ENCODE measurements at regions not wholly inside any gene's neighbourhood (a gene's known extent, or its start where the extent isn't known, plus 50 kb on each side); places are given as distances from the start of the nearest gene placed in this dataset.
"Not testable (repeated sequence)": the region's sequence is repeated elsewhere in the genome, so short reads cannot be mapped to it uniquely, and the experiment has no call there.

DNA sequence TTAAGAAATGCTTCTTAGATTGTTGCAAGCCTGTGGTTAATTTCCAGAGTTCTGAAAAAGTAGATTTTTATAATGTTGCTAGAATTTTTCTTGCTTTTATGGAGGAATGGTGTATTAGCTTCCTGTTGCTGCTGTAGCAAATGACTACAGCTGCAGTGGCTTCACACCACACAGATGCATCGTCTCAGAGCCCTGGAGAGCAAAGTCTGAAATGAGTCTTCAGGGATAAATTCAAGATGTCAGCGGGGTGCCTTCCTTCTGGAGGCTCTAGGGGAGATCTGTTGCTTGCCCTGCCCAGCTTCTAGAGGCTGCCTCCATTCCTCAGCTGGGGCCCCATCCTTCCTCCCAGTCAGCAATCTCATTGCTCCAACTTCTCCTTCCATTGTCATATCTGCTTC is 187.8 kb downstream of the ZNF516 start:
- Mint-ChIP-seq H3K36me3 (ENCODE audit: low read depth) (no peaks in the 10 kb centered on the region), H3K27ac (no peak overlapping the region), H3K4me3 (no peak overlapping the region), H3K4me1 (ENCODE audit: low read depth) (no peaks in the 10 kb centered on the region), H3K9me3 (no peaks in the 10 kb centered on the region), H3K27me3 (peaks cover 2% of the 10 kb centered on the region)
- intact Hi-C loops (cut with micrococcal nuclease): no loop called here

- intact Hi-C loops (cut with micrococcal nuclease): no loop called here
- H3K27me3 Mint-ChIP-seq: peaks cover 2% of the 10 kb centered on the region
- no peak overlapping the region for H3K4me3 Mint-ChIP-seq
- H3K27ac Mint-ChIP-seq: no peak overlapping the region
- H3K9me3 Mint-ChIP-seq: no peaks in the 10 kb centered on the region
- H3K36me3 Mint-ChIP-seq (ENCODE audit: low read depth): no peaks in the 10 kb centered on the region
- no peaks in the 10 kb centered on the region for H3K4me1 Mint-ChIP-seq (ENCODE audit: low read depth)
Observed at GRCh38 chr18:76306685-76307292, 188.3 kb downstream of the ZNF516 start.

- H3K27me3 Mint-ChIP-seq: no peaks in the 10 kb centered on the region
- intact Hi-C loops (cut with micrococcal nuclease): no loop called here
- no peak overlapping the region for H3K4me3 Mint-ChIP-seq
- no peak overlapping the region for H3K27ac Mint-ChIP-seq
- H3K36me3 Mint-ChIP-seq (ENCODE audit: low read depth): no peaks in the 10 kb centered on the region
- H3K4me1 Mint-ChIP-seq (ENCODE audit: low read depth): no peaks in the 10 kb centered on the region
- H3K9me3 Mint-ChIP-seq: peaks cover 14% of the 10 kb centered on the region
Observed at GRCh38 chr18:76285866-76286265, 209.2 kb downstream of the ZNF516 start.

DNA sequence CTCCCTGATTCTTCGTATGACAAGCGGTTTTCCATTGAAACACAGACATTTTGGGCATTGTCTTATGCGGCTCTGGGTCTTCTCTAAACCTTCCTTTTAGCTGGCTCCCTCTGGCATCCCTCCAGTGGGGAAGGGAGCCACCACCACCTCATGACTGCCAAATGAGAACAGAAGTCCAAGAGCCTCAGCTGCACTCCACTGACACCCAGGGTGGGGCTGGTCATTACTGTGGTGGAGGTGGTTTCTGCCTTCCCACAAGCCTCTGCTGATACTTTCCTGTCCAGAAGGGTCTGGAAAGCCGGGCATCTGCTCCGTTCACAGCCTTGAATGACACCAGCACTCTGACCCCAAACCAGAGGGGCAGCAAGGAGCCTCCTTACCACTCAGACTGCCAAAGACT is 213.5 kb downstream of the ZNF516 start:
- Mint-ChIP-seq H3K27me3 (peaks cover 3% of the 10 kb centered on the region), H3K9me3 (peaks cover 14% of the 10 kb centered on the region), H3K36me3 (ENCODE audit: low read depth) (no peaks in the 10 kb centered on the region), H3K27ac (no peak overlapping the region), H3K4me3 (no peak overlapping the region), H3K4me1 (ENCODE audit: low read depth) (no peaks in the 10 kb centered on the region)
- intact Hi-C loops (cut with micrococcal nuclease): no loop called here

DNA sequence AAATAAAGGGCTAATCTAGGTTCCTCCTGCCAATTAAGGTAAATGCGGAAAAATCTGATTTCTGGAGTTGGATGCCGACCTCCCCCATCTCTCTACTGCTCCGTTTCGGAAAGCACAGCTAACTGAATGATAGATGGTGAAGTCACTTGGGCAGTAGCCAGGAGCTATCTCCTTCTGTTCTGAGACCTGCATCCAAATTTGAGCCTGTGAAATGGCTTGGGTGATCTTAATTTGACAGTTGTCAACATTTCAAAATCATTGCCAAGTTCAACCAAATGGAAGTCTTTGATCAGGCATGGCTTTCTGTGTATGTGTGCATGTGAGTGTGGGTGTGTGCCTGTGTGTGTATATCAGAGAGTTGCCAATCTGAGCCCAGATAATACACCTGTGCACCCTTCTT is 217.2 kb downstream of the ZNF516 start:
- intact Hi-C loops (cut with micrococcal nuclease): no loop called here

DNA sequence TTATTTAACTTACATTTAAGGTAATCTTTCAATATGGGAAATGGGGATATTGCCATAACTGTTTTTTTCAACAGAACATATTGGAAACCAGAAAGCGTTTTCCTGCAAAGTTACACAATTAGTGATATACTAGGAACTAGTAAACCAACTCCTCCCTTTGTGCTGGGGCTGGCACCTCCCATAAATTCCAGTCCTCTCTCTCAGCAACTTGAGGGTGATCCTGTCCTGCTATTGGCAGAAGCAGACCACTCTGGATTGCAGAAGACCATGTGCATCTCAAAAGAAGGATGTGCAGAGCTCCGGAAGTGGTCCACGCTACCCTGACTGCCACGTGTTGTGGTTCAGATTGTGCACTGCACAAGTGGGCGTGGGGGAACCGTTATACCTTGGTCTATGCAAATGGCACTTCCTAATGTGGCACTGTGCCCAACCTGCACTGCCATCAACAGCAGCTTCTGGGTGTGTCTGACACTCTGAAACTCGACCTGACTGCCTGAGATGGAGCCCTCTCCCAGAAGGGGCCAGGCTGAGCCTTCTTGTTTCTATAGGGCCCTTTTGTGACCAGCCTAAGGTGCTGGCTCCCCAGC is 219.2 kb downstream of the ZNF516 start:
- no peak overlapping the region for H3K4me3 Mint-ChIP-seq
- H3K27me3 Mint-ChIP-seq: peaks cover 10% of the 10 kb centered on the region
- peaks cover under 1% of the 10 kb centered on the region for H3K9me3 Mint-ChIP-seq
- no peaks in the 10 kb centered on the region for H3K36me3 Mint-ChIP-seq (ENCODE audit: low read depth)
- intact Hi-C loops (cut with micrococcal nuclease): no loop called here
- no peak overlapping the region for H3K27ac Mint-ChIP-seq
- H3K4me1 Mint-ChIP-seq (ENCODE audit: low read depth): no peaks in the 10 kb centered on the region

More for the DNA sequence above, 217.2 kb downstream of the ZNF516 start:
- Mint-ChIP-seq H3K27ac (no peak overlapping the region), H3K27me3 (peaks cover 10% of the 10 kb centered on the region), H3K4me3 (no peak overlapping the region), H3K36me3 (ENCODE audit: low read depth) (no peaks in the 10 kb centered on the region), H3K9me3 (peaks cover 14% of the 10 kb centered on the region), H3K4me1 (ENCODE audit: low read depth) (no peaks in the 10 kb centered on the region)

- intact Hi-C loops (cut with micrococcal nuclease): no loop called here
- no peaks in the 10 kb centered on the region for H3K4me1 Mint-ChIP-seq (ENCODE audit: low read depth)
- H3K27me3 Mint-ChIP-seq: peaks cover 10% of the 10 kb centered on the region
- H3K36me3 Mint-ChIP-seq (ENCODE audit: low read depth): no peaks in the 10 kb centered on the region
- no peak overlapping the region for H3K4me3 Mint-ChIP-seq
- H3K27ac Mint-ChIP-seq: no peak overlapping the region
- no peaks in the 10 kb centered on the region for H3K9me3 Mint-ChIP-seq
Observed at GRCh38 chr18:76274468-76275289, 220.4 kb downstream of the ZNF516 start.

- Mint-ChIP-seq H3K36me3 (ENCODE audit: low read depth) (no peaks in the 10 kb centered on the region), H3K9me3 (no peaks in the 10 kb centered on the region), H3K27me3 (peaks cover 10% of the 10 kb centered on the region), H3K27ac (no peak overlapping the region), H3K4me1 (ENCODE audit: low read depth) (no peaks in the 10 kb centered on the region), H3K4me3 (no peak overlapping the region)
- intact Hi-C loops (cut with micrococcal nuclease): no loop called here
Observed at GRCh38 chr18:76273956-76274355, 221.1 kb downstream of the ZNF516 start.

- Mint-ChIP-seq H3K9me3 (no peaks in the 10 kb centered on the region), H3K4me1 (ENCODE audit: low read depth) (no peaks in the 10 kb centered on the region), H3K27ac (no peak overlapping the region), H3K36me3 (ENCODE audit: low read depth) (no peaks in the 10 kb centered on the region), H3K27me3 (peaks cover 10% of the 10 kb centered on the region), H3K4me3 (no peak overlapping the region)
- intact Hi-C loops (cut with micrococcal nuclease): no loop called here
Observed at GRCh38 chr18:76273036-76273545, 222.0 kb downstream of the ZNF516 start.

DNA sequence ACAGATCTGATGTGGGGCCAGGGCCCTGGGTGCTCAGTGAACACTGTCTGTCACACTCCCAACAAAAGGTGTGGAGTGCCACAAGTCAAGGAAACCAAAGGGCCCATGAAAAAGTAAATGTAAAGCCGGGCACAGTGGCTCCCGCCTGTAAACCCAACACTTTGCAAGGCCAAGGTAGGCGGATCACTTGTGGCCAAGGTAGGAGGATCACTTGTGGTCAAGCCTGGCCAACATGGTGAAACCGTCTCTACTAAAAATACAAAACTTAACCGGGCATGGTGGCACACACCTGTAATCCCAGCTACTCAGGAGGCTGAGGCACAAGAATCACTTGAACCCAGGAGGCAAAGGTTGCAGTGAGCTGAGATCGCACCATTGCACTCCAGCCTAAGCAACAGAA is 227.6 kb downstream of the ZNF516 start:
- H3K27me3 Mint-ChIP-seq; intact Hi-C loops (cut with micrococcal nuclease); H3K4me1 Mint-ChIP-seq (ENCODE audit: low read depth); H3K4me3 Mint-ChIP-seq; H3K36me3 Mint-ChIP-seq (ENCODE audit: low read depth); H3K9me3 Mint-ChIP-seq; H3K27ac Mint-ChIP-seq: not testable (repeated sequence)

DNA sequence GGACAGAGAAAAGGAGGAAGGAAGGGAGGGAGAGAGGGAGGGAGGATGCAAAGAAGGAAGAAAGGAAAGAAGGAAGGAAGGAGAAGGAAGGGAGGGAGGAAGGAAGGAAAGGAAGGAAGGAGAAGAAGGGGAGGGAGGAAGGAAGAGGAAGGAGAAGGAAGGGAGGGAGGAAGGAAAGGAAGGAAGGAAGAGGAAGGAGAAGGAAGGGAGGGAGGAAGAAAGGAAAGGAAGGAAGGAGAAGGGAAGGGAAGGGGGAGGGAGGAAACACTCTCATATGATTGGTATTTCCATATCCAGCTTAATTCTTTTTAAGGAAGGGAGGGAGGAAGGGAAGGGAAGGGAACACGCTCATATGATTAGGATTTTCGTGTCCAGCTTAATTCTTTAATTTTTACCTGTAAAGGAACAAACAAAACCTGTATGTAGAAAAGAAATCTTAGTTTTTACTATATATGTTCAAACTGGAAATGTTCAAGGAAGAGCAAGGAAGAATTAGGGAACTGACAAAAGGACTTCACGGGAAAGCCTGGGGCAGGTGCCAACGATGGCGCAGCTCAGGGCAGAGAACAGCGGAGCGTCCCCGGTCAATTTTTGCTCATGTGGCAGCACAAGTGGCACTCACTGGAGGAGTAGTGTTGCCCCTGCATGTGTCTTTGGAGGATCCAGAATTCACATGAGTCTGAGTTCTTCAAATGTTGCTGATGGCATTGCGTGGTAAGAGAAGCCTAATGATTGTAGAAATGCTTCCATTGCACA is 228.6 kb downstream of the ZNF516 start:
- no peak overlapping the region for H3K27ac Mint-ChIP-seq
- no peaks in the 10 kb centered on the region for H3K27me3 Mint-ChIP-seq
- H3K36me3 Mint-ChIP-seq (ENCODE audit: low read depth): no peaks in the 10 kb centered on the region
- H3K4me3 Mint-ChIP-seq: no peak overlapping the region
- intact Hi-C loops (cut with micrococcal nuclease): no loop called here
- peaks cover 6% of the 10 kb centered on the region for H3K4me1 Mint-ChIP-seq (ENCODE audit: low read depth)
- peaks cover 9% of the 10 kb centered on the region for H3K9me3 Mint-ChIP-seq

GRCh38 chr18:76265497-76266235 is 229.4 kb downstream of the ZNF516 start:
- intact Hi-C loops (cut with micrococcal nuclease): no loop called here
- no peaks in the 10 kb centered on the region for H3K36me3 Mint-ChIP-seq (ENCODE audit: low read depth)
- H3K4me1 Mint-ChIP-seq (ENCODE audit: low read depth): peaks cover 6% of the 10 kb centered on the region
- no peak overlapping the region for H3K27ac Mint-ChIP-seq
- peaks cover 9% of the 10 kb centered on the region for H3K9me3 Mint-ChIP-seq
- H3K4me3 Mint-ChIP-seq: no peak overlapping the region
- H3K27me3 Mint-ChIP-seq: no peaks in the 10 kb centered on the region

- H3K9me3 Mint-ChIP-seq: peaks cover 9% of the 10 kb centered on the region
- intact Hi-C loops (cut with micrococcal nuclease): no loop called here
Observed at GRCh38 chr18:76264876-76265250, 230.2 kb downstream of the ZNF516 start.

More at GRCh38 chr18:76264876-76265250, 230.2 kb downstream of the ZNF516 start:
- Mint-ChIP-seq H3K36me3 (ENCODE audit: low read depth) (no peaks in the 10 kb centered on the region), H3K4me3 (no peak overlapping the region), H3K27ac (no peak overlapping the region), H3K27me3 (no peaks in the 10 kb centered on the region), H3K4me1 (ENCODE audit: low read depth) (peaks cover 6% of the 10 kb centered on the region)
